Activated naive CD4-positive, alpha-beta T cell treated with Interleukin-2 at 50 U/mL for 16 hours (primary cell): ENCODE measurements at regions not wholly inside any gene's neighbourhood (a gene's known extent, or its start where the extent isn't known, plus 50 kb on each side); places are given as distances from the start of the nearest gene placed in this dataset.
"Not testable (repeated sequence)": the region's sequence is repeated elsewhere in the genome, so short reads cannot be mapped to it uniquely, and the experiment has no call there.

Source experiments
- DNase-seq: peaks from one replicate; pipeline ENCODE4 v3.0.0-alpha.2; 2020

DNA sequence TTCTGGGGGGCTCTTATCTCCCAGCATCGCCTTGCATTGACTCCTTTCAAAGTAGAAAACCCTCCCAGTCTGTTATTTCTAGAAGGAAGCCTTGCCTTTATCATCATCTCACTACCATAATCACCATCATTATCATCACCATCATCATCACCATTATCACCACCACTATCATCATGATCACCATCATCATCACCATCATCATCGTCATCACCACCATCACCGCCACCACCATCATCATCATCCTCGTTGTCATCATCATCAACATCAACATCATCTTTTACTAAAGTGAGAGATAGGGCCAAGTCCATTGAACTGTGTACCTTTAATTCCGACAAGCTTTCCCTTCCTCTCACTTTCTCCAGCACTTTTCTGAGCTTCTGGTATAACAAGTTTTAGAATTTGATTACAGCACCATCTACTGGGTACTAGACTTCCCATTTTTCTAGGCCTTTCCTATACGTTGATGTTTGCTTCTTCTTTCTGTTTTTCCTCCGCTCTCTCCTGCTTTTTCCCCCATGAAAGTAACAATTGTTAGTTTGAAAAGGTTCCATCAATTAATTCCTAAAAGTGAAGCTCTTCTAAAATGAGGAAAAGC lies 226.4 kb downstream of the BUB3 start:
- no peak for DNase-seq

DNA sequence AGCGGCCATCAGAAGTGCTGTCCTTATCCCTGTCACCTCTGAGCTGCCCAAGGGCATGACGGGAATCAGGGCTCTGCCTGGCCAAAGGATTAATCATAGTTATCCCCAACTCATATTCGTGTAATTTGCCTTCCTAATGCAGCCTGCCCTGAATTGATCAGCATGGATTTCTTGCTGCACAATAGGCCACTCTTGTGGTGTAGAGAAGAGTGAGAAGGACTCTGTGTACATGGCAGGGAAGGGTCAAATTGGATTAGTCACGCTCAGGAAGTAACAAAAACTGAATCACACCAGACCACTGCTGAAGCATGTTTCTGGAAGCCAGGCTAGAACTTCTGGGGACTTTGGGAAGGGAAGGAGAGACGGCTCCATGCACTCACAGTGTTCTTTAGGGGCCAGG lies 227.0 kb downstream of the BUB3 start:
- DNase-seq, result no peak

DNA sequence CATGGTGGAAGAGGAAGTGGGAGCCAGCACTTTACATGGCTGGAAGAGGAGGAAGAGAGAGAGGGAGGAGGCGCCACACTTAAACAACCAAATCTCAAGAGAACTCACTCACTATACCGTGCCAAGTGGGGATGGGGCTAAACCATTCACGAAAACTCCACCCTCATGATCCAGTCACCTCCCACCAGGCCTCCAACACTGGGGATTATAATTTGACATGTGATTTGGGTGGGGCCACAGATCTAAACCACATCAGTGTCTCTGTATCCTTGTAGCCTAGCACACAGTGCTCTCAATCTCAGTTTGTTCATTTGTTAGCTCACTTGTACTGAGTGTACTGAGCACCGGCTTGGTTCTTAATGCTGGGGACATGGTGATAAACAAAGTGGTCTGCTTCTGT lies 228.3 kb downstream of the BUB3 start:
- DNase-seq, result no peak

DNA sequence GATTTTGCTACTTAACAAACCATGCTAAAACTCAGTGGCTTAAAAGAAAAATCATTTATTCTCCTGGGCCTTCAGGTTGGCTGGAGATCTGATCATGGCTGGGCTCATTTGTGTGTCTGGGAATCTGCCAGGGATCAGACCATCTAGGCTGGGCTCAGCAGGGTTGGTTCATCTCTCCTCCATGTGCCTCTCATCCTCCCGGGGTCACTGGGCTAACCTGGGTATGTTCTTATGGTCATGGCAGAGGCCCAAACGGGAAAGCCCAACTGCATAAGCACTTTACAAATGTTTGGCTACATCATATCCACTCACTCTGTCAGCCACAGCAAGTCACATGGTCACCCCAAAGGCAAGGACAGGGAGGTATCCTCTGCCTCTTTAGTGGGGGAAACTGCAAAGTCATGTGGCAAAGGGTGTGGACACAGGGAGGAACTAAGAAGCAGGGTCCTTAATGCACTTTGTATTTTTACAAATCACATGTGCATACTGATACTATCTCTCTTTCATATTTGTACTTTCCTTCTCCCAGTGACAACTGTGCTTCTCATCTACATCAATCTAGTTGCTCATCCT lies 231.4 kb downstream of the BUB3 start:
- no peak for DNase-seq

DNA sequence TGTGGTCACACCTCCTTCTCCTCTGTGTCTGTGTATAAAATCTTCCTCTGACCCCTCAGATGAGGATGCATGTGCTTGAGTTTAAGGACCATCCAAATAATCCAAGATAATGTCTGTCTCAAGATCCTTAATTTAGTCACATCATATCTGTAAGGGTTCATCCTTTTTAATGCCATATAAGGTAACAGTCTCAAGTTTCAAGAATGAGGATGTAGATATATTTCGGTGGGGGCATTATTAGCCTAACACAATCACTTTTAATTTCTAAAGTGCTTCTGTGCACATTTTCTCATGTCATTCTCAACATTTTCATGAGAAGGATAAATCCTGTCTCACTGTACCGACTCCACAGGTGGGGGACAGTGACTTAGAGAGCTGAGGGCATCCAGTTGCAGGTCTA lies 235.3 kb downstream of the BUB3 start:
- DNase-seq, result no peak

DNA sequence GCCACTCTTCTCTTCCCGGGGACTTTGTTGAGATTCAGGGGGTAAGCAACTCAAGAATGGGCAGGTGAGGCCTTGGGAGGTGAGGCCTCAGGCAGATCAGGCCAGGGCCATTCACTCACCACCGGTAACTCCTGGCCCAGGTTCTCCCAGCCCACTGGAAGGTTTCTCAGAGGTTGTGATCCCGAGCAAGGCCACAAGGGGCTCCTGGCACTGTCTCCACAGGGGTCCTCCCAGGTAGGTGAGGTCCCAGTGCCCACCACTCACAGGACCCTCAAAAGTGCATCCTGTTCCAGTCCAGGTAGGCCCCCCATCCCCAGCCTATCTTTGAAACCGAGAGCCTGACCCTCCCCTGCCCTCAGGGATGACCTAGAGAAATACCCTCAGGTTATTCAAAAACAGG lies 236.1 kb downstream of the BUB3 start:
- no peak for DNase-seq

DNA sequence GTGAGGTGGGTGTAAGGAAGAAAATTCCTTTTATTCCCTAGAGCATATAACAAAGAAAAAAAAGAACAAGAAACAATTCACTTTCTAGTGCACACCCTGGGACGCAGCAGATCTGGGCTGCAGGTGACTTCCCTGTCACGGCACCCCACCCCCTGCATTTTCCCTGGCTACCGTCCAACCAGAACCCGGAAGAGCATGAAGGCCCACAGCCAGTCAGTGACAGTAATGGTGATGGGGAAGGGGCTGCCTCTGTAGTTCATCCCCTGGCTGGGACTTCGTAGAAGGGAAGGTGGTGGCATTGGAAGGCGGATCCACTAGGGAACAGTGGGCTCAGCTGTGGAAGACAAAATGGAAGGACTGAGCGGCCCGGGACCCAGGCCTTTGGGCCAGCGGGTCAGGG lies 236.7 kb downstream of the BUB3 start:
- no peak for DNase-seq

DNA sequence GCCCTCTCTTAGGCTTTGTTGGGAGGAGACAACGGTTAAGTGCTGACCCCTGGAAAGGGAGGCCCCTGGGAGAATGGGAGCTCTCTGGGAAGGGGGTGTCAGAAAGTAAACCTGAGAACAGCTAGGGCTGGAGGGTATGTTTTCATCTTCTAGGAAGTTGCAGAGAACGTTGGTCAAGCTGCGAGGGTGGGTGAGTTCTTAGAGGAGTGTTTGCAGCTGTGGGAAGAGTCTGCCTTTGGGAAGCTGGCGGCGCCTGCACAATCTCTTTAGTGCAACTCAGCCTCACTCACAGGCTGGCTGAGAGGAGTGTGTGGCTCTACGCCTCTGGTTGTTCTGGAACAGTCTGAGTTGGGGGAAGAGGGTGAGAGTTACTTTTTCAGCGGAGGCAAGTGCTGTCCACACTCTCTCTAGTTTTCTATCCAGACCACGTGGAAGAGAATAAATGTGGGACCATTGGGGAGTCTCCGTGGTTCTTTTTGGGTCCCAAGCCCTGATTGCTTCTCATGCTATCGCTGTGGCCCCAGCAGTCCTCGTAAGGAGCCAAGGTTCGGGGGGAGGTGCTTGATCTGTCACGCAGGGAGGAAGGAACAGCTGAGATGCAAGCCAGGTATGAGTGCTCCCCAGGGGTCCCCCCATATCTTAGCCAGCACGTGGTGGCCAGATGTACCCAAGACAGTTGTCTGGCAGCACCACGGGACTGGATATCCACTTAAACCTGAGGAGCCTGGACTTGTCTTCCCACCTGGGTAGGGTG lies 237.2 kb downstream of the BUB3 start:
- no peak for DNase-seq

DNA sequence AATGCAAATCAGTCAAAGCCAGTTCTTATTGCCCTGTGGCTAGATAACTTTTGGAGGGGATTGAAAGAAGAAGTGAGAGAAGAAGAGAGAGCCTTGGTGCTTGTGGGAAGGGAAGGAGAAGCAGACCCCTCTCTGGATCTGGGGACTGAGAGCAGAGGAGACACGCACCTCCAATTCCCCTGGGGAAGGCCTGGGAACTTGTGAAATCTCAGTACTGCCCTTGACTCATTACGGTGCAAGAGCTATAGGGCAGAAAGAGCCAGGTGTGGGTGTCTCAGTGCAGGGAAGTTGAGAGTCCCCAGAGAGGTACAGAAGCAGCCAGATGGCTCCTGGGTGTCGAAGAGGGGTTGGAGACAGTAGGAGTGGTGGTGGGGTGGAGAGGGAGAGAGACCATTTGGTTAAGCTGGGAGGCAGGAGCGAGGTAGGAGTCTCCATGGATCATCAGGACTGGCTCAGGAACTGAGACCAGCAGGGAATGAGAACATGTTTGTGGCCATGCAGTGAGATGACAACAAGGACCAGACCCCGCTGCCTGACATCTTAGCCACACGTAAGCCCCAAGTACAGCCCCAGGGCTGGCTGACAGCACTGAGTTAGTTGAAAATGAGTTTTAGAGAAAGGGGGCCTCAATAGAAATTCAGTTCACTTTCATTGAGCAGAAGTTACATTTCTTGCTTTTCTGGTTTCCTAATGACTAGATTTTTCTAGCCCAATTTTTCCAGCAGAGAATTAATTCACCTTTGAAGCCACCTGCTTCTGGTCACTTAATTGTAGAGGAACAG lies 238.2 kb downstream of the BUB3 start:
- no peak for DNase-seq

DNA sequence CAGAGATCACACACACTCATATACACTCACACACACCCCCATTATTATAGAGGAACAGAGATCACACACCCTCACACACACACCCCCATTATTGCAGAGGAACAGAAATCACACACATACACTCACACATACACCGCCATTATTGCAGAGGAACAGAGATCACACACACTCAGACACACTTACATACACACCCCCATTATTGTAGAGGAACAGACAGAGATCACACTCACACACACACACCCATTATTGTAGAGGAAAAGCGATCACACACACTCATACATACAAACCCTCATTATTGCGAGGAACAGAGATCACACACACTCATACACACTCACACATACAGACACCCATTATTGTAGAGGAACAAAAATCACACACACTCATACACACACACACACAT lies 239.0 kb downstream of the BUB3 start:
- DNase-seq, result no peak

DNA sequence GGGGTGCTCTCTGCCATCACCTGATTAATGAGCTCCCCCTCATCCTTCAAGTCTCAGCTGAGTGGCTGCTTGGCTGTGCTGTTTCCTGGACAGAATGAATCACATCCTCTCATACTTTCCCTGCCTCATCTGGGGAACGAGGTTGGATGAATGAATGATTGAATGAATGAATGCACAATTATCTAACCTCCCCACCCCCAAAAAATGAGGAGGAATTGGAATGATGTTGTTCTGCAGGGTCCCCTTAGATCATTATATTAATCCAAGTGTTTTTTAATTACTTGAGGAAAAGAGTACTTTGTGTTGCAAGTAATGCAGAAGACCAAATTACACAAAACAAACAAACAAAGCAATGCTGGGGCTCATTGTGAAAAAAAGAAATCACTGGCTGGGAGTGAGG lies 240.2 kb downstream of the BUB3 start:
- DNase-seq, result no peak

DNA sequence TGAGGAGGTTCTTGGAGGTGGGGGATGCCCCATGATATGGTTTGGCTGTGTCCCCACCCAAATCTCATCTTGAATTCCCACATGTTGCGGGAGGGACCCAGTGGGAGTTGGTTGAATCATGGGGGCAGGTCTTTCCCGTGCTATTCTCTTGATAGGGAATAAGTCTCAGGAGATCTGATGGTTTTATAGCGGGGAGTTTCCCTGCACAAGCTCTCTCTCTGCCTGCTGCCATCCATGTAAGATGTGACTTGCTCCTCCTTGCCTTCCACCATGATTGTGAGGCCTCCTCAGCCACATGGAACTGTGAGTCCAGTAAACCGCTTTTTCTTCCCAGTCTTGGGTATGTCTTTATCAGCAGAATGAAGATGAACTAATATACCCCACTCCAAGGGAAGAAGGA lies 241.0 kb downstream of the BUB3 start:
- DNase-seq, result not testable (repeated sequence)

DNA sequence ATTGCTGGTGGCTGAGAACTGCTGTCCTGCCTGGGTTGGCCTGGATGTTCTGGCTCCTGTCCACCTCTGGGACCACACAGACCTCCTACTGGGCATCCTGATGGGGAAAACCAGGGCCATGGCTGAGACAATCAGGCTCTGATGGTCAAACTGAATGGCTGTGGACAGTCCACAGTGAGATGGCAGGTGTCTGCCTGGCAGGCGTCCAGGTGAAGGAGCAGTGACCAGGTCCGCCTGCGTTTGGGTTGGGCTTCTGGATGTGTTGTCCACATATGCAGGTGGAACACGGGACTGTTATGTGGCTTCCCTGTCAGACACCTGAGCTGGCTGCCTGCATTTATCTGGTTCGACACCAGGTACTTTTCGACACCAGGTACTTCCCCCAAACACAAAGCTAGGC lies 241.7 kb downstream of the BUB3 start:
- DNase-seq, result no peak

DNA sequence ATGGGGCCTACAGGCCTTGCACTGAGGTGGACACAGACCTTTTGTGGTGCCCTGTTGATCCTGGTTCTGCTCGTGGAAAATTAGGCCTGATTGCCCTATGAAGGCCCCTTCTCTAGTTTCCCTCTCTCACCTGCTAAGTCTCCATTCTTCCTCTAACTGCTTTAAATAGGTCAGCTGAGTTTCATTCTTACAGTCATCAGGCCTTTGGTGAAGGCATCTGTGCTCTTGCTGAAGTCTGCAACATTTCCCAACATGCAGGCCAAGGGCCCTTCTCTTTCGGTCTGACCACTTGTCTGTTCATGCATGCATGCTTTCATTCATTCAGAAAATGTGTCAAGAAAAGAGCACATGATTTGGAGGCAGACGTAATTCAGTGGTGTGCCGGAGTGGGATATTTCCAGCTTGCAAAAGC lies 244.0 kb downstream of the BUB3 start:
- DNase-seq, result no peak

DNA sequence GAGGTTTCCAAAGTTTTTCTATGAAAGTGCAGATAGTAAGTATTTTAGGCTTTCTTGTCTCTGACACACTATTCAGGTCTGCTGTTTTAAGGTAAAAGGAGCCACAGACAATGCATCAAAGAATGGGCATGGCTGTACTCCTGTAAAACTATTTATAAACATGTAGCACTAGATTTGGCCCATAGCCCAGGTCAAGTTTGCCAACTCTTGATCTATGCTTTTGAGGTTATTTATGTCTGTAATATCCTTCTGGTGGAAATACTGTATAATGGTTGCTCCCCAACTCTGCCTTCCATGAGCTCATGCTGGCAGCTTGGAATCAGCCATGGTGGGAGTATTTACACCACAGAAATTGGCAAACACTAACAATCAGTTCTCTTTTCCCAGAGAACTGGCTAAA lies 244.6 kb downstream of the BUB3 start:
- DNase-seq, result no peak

DNA sequence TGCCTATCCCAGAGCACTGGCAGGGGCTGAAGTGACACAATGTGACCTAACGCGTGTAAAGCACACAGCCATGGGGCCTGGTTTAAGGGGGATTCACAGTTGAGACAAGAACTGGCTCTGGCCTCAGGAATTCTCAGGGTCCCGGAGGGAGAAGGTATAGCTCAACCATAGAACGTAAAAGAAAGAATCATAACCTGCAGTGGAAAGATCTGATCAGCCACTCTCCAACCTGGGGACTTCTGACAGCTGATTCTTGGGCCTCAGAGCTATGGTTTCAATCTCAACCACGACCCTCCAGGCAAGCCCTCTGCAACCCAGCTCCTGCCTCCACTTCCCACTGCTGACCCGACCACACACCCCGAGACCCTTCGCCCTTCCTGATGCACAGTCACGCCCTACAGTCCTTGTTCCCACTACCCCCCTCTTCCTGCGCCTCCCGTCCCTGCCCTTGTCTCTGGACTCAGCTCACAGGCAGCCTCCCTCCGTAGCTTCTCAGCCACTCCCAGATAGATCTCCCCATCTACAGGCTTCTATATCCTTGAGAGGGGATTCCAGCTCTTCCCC lies 245.2 kb downstream of the BUB3 start:
- no peak for DNase-seq

DNA sequence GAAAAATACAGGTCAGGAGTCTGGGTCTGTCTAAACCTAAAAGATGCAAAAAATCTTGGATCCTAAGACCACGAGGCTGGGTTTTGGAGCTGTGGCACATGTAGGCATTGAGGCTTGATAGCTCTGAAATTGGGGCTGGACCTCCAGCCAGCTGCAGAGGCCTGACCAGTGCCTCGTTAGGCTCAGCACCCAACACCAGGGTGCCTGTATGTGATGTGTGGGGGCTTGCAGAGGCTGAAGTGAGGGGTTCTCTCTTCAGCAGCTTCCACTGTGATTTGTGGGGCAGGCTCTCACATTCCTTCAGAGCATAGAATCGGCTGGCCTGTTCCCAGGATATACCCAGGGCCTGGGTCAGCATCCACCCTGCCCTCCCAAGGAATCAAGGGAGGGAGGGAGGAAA lies 247.8 kb downstream of the BUB3 start:
- no peak for DNase-seq

DNA sequence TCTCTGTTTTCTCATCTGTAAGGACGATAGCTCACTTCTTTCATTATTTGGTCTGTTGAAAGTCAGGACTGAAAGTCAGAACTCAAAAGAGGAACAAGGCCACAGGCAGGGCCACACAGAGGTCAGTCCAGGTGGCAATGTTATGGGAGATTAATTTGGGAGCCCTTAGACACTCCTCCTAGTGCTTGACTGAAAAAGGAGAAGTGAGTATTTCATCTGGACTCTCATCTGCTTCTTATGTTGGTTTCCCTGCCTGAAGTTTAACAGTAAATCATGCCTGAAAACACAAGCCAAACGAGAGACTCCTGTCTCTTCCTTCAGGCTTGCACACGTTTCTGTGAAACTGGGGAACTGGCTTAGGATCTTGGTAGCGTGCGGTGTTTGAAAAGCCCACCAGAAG lies 248.5 kb downstream of the BUB3 start:
- DNase-seq, result no peak

DNA sequence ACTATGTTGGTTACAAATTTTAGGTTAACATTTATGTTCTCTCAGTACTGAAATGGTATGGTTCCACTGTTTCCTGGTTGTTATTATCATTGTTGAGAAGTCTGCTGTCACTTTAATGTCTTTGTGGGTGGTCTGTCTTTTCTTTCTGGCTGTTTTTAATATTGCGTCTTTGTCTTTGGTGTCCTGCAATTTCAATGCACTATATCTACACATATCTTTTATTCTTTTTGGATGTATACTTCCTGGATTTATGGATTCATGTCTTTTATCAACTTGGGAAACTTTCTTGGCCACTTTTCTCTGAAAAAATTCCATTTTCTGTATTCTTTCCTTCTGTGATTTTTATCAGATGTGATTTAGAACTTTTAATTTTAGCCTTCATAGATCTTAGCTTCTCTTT lies 250.2 kb downstream of the BUB3 start:
- no peak for DNase-seq

DNA sequence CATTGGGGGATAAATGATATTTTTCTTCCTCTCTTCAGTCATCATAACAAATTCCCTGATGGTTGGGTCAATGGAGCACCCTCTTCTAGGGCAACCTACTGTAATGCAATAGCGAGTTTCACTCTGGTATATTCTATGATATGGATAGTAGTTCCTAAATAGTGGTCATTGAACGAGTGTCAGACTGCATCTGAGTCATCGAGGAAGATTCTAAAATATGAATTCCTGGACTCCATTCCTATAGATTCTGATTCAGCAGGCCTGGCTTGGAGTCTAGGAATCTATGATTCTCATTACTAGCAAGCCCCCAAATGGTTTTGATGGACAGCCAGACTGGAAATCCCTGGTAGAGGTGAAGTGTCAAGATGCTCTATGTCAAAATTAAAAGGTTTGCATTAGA lies 254.5 kb downstream of the BUB3 start:
- DNase-seq, result no peak

DNA sequence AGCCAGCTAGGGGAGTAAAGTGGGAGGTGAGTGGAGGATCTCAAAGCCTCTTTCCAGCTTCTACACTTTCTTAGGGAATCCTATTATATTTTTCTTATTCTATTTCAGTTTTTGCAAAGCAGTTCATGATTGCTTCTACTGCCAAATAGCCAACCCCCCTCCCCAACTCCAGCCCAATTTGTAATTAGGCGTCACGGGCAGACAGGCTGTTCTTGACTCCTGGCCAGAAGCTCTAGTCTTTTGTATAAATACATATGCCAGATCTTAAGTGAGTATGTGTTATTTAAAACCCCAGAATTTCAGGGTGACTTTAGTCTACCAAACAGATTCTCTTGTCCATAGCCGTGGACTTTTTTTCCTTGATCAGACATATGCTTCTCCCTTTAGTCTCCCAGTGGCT lies 255.2 kb downstream of the BUB3 start:
- no peak for DNase-seq

DNA sequence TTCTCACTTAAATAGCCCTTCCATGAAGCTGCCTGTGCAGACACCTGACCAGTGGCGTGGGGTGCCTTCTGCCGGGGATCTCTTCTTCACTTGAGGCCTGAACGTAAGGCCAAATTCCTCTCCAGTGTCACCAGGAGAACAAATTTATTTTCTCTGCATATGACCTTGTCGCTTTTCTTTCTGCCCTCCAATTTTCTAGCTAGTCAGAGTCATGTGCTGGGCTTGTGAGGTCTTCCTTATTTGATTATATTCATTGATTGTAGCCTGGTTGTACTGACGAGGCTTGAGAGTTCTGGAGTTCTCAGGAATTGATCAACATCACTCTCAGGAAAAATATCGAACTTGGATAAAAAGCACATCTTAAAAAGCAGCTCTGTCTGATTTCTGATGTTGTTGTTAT lies 255.7 kb downstream of the BUB3 start:
- DNase-seq, result no peak

DNA sequence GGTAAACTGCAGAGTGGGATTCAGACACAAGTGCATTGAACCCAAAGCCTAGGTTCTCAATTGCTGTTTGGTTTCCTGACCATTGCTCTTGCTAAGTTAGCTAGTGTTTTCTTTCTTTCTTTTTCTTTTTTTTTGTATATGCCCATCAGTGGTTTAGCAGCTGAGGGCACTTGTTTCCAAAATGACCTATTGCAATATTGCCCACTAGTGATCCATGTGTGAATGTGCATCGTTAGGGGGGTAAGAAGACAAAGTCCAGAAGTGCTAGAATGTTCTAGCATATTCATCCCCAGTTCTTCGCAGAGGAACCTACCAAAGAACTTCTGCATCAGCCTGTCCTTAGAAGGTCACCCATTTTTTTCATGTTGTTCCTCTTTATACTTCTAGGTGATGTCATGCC lies 252.8 kb upstream of the GPR26 start:
- DNase-seq, result no peak

DNA sequence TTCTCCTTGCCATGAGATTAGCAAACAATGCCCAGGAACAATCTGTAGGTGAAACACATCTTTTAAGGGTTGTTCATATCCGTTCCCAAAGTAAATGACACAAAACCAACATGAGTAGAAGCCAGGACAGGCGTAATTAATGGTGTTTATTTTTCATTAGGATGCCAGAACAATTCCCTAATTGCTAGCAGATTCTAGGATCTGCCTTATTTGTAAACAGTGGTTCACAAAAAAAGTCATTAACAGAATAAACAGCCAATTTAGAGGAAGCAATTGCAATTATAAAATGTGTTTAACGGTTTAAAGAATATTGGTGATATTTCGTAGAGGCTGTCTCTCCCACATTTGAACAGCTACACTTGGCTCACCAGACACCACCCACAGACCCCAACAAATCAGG lies 250.6 kb upstream of the GPR26 start:
- DNase-seq, result no peak
